Mesenchymal stem cell (in vitro differentiated cells and primary cell): ENCODE measurements at regions not wholly inside any gene's neighbourhood (a gene's known extent, or its start where the extent isn't known, plus 50 kb on each side); places are given as distances from the start of the nearest gene placed in this dataset.
"Not testable (repeated sequence)": the region's sequence is repeated elsewhere in the genome, so short reads cannot be mapped to it uniquely, and the experiment has no call there.

Experiments used
- DNase-seq: peaks from one replicate; pipeline ENCODE4 v3.0.0-alpha.2; 2013
- H2AFZ ChIP-seq: one replicate; pipeline ENCODE4 v1.6.1; 2013; ENCODE audit warnings: low read depth, mild to moderate bottlenecking, control low read depth, inconsistent platforms, low read length, moderate library complexity
- H2AK5ac ChIP-seq: 2 replicates; pipeline ENCODE4 v1.6.1; 2013; ENCODE audit warnings: low read length, moderate library complexity, mild to moderate bottlenecking, inconsistent platforms; ENCODE audit not compliant: severe bottlenecking
- H2BK120ac ChIP-seq: one replicate; pipeline ENCODE4 v1.6.1; 2013; ENCODE audit warnings: low read depth, mild to moderate bottlenecking, inconsistent platforms, low read length, moderate library complexity
- H2BK12ac ChIP-seq, 2 experiments: one replicate each; pipeline ENCODE4 v1.6.1; 2013; ENCODE audit warnings: inconsistent platforms in 2 of 2, low read length in 2 of 2, mild to moderate bottlenecking in 2 of 2, moderate library complexity in 2 of 2, control low read depth in 1 of 2
- H2BK15ac ChIP-seq: one replicate; pipeline ENCODE4 v1.6.1; 2013; ENCODE audit warnings: mild to moderate bottlenecking, low read depth, inconsistent platforms; ENCODE audit not compliant: poor library complexity, severe bottlenecking
- H2BK5ac ChIP-seq: 2 replicates; pipeline ENCODE4 v1.6.1; 2013; ENCODE audit warnings: low read depth, mild to moderate bottlenecking, low read length, control low read depth, inconsistent platforms; ENCODE audit not compliant: poor library complexity, severe bottlenecking
- H3K14ac ChIP-seq, 2 experiments: one replicate each; pipeline ENCODE4 v1.6.1; 2013; ENCODE audit warnings: inconsistent platforms in 2 of 2, low read length in 2 of 2, control low read depth in 1 of 2, mild to moderate bottlenecking in 1 of 2, moderate library complexity in 1 of 2
- H3K18ac ChIP-seq, 2 experiments: one replicate each; pipeline ENCODE4 v1.6.1; 2013; ENCODE audit warnings: inconsistent platforms in 2 of 2, low read length in 2 of 2, control low read depth in 1 of 2, low read depth in 1 of 2, mild to moderate bottlenecking in 1 of 2
- H3K23ac ChIP-seq, 2 experiments: one replicate each; pipeline ENCODE4 v1.6.1; 2013; ENCODE audit warnings: inconsistent platforms in 2 of 2, low read length in 2 of 2, mild to moderate bottlenecking in 2 of 2, moderate library complexity in 2 of 2, control low read depth in 1 of 2
- H3K27ac ChIP-seq: 2 replicates; pipeline ENCODE4 v1.5.1; 2013; ENCODE audit warnings: mild to moderate bottlenecking, moderate library complexity, low read length, control low read depth, inconsistent platforms; ENCODE audit not compliant: poor library complexity, severe bottlenecking
- H3K27me3 ChIP-seq, 2 experiments: 2 replicates each; pipeline versions ENCODE4 v1.6.1 to v1.7.0; 2013; ENCODE audit warnings: low read length in 2 of 2, mild to moderate bottlenecking in 2 of 2, moderate library complexity in 2 of 2, control low read depth in 1 of 2, inconsistent platforms in 1 of 2; ENCODE audit not compliant: control insufficient read depth in 1 of 2, insufficient read depth in 1 of 2
- H3K36me3 ChIP-seq, 2 experiments: 2 replicates each; pipeline versions ENCODE4 v1.6.1 to v1.7.0; 2013; ENCODE audit warnings: low read length in 2 of 2, control low read depth in 1 of 2, inconsistent platforms in 1 of 2, low read depth in 1 of 2, mild to moderate bottlenecking in 1 of 2; ENCODE audit not compliant: insufficient read depth in 2 of 2, control insufficient read depth in 1 of 2
- H3K4ac ChIP-seq, 2 experiments: one replicate each; pipeline ENCODE4 v1.6.1; 2013; ENCODE audit warnings: inconsistent platforms in 2 of 2, low read length in 2 of 2, mild to moderate bottlenecking in 2 of 2, moderate library complexity in 2 of 2, control low read depth in 1 of 2, low read depth in 1 of 2
- H3K4me1 ChIP-seq: 2 replicates; pipeline ENCODE4 v1.6.1; 2013; ENCODE audit warnings: low read depth, low read length, control low read depth; ENCODE audit not compliant: control insufficient read depth, insufficient read depth
- H3K4me2 ChIP-seq: 2 replicates; pipeline ENCODE4 v1.6.1; 2013; ENCODE audit warnings: low read length, mild to moderate bottlenecking, inconsistent platforms; ENCODE audit not compliant: poor library complexity, severe bottlenecking
- H3K4me3 ChIP-seq, 2 experiments: 2 replicates each; pipeline versions ENCODE4 v1.5.1 to v1.7.0; 2013; ENCODE audit warnings: low read length in 2 of 2, mild to moderate bottlenecking in 2 of 2, control low read depth in 1 of 2, low read depth in 1 of 2; ENCODE audit not compliant: insufficient read depth in 1 of 2
- H3K79me1 ChIP-seq: replicated peaks from 2 replicates; pipeline ENCODE4 v1.6.1; 2013; ENCODE audit warnings: mild to moderate bottlenecking, control low read depth, low read length, inconsistent platforms; ENCODE audit not compliant: poor library complexity, severe bottlenecking
- H3K9ac ChIP-seq: 2 replicates; pipeline ENCODE4 v1.7.0; 2013; ENCODE audit warnings: mild to moderate bottlenecking, low read length, moderate library complexity
- H3K9me3 ChIP-seq: 2 replicates; pipeline ENCODE4 v1.7.0; 2013; ENCODE audit warnings: mild to moderate bottlenecking, low read length; ENCODE audit not compliant: control insufficient read depth
- H4K8ac ChIP-seq: one replicate; pipeline ENCODE4 v1.6.1; 2013; ENCODE audit warnings: inconsistent platforms, mild to moderate bottlenecking, low read length, moderate library complexity
- H4K91ac ChIP-seq: one replicate; pipeline ENCODE4 v1.6.1; 2013; ENCODE audit warnings: mild to moderate bottlenecking, low read length, inconsistent platforms
- WGBS: methylation state at CpG from one replicate; pipeline ENCODE4 v1.1.7; 2013; ENCODE audit warnings: mixed read lengths; 5-methylcytosine and 5-hydroxymethylcytosine counted together

DNA sequence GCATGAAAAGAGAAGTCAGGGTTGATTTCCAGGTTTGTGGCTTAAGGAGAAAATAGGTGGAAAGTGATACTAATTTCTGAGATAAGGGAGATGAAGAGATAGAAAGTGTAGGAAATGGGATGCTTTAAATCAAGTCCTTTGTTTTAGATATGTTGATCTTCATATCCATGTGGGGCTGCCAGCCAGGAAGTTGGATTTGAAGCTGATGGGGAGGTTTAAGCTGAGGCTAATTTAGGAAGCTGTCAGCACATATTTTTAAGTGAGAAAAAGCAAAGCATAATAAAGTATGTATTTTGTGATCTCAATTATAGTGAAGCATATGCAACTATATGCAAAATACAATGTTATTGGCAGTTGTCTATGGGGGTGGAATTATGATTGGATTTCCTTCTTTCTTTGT lies 428.4 kb downstream of the CSNK1G3 start:
- Histone ChIP-seq H3K27me3 (no peaks in the 10 kb centered on the region), H3K18ac (no peak overlapping the region), H3K79me1 (no peaks in the 10 kb centered on the region), H3K9ac (no peak overlapping the region), H4K8ac (no peak overlapping the region), H3K4me3 (no peak overlapping the region), H3K4ac (no peak overlapping the region), H2BK12ac (no peak overlapping the region), H2AK5ac (no peak overlapping the region), H2BK15ac (no peak overlapping the region), H2AFZ (no peak overlapping the region), H3K14ac (no peak overlapping the region), H2BK5ac (no peak overlapping the region), H3K23ac (no peak overlapping the region), H3K36me3 (no peaks in the 10 kb centered on the region), H3K27ac (no peak overlapping the region), H4K91ac (no peak overlapping the region), H3K4me2 (no peak overlapping the region), H2BK120ac (no peak overlapping the region), H3K9me3 (peaks cover 24% of the 10 kb centered on the region), H3K4me1 (no peaks in the 10 kb centered on the region)
- DNase-seq, result no peak

DNA sequence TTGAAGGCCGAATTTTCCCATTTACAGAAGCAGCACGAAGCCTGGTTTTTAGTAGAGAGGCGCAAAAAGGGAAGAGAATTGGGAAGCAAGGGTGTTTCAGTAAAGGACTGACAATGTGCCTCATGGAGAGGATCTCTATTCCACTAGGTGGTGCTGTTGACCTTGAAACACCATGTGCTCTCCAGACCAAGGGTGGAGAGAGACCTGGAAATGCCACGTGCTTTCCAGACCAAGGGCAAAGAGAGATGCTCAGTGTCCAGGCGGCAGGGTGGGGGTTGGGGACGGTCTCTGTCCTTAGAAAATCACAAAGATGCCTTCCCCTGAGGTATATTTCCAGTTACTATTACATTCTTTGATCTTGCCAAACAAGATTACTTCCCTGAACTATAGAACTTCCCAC lies 425.3 kb downstream of the CSNK1G3 start:
- no peaks in the 10 kb centered on the region for H3K36me3 ChIP-seq
- no peaks in the 10 kb centered on the region for H3K27me3 ChIP-seq
- no peak overlapping the region for H3K23ac ChIP-seq
- no peak overlapping the region for H2AK5ac ChIP-seq
- H2AFZ ChIP-seq, result no peak overlapping the region
- H3K4me3 ChIP-seq, result no peak overlapping the region
- H3K18ac ChIP-seq, result no peak overlapping the region
- H3K9ac ChIP-seq, result no peak overlapping the region
- no peak overlapping the region for H2BK12ac ChIP-seq
- no peak overlapping the region for H3K4ac ChIP-seq
- H3K79me1 ChIP-seq, result no peaks in the 10 kb centered on the region
- no peak overlapping the region for H3K27ac ChIP-seq
- no peak overlapping the region for H2BK5ac ChIP-seq
- H2BK15ac ChIP-seq, result no peak overlapping the region
- 78% methylated on average over 6 of the region's 6 CpGs for WGBS
- no peak overlapping the region for H3K4me2 ChIP-seq
- H4K8ac ChIP-seq, result no peak overlapping the region
- H2BK120ac ChIP-seq, result no peak overlapping the region
- no peak overlapping the region for H4K91ac ChIP-seq
- peaks cover 24% of the 10 kb centered on the region for H3K9me3 ChIP-seq
- DNase-seq, result peak; percentile 40
- H3K4me1 ChIP-seq, result no peaks in the 10 kb centered on the region
- no peak overlapping the region for H3K14ac ChIP-seq

DNA sequence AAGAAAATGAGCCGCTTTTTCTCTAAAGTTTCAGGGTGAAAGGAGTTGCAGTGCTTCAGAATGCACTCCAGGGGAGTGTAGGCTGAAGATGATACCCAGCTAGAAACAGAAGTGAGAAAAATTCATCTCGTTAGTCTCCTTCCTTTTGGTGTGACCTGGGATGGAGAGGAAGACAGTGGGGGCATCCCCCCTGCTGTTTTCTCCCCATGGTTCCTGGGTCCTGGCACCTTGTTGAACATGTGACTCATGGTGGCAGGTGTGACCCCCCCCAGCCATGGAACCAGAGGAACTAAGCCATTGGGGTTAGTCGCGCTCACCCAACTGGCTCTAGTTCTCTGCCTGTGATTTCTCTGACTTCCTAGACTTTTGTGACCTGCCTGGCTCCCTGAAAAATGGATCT lies 424.6 kb downstream of the CSNK1G3 start:
- Histone ChIP-seq H3K9me3 (peaks cover 24% of the 10 kb centered on the region), H3K18ac (no peak overlapping the region), H3K36me3 (no peaks in the 10 kb centered on the region), H2BK12ac (no peak overlapping the region), H3K79me1 (no peaks in the 10 kb centered on the region), H2AFZ (no peak overlapping the region), H3K27ac (no peak overlapping the region), H2BK15ac (no peak overlapping the region), H3K4me2 (no peak overlapping the region), H2BK5ac (no peak overlapping the region), H3K27me3 (no peaks in the 10 kb centered on the region), H4K91ac (no peak overlapping the region), H3K9ac (no peak overlapping the region), H4K8ac (no peak overlapping the region), H2AK5ac (no peak overlapping the region), H2BK120ac (no peak overlapping the region), H3K4me1 (no peaks in the 10 kb centered on the region), H3K4me3 (peak overlapping the region in 1 of 2 experiments; percentile 14), H3K23ac (no peak overlapping the region), H3K14ac (no peak overlapping the region), H3K4ac (no peak overlapping the region)
- 96% methylated on average over 4 of the region's 4 CpGs for WGBS
- no peak for DNase-seq

DNA sequence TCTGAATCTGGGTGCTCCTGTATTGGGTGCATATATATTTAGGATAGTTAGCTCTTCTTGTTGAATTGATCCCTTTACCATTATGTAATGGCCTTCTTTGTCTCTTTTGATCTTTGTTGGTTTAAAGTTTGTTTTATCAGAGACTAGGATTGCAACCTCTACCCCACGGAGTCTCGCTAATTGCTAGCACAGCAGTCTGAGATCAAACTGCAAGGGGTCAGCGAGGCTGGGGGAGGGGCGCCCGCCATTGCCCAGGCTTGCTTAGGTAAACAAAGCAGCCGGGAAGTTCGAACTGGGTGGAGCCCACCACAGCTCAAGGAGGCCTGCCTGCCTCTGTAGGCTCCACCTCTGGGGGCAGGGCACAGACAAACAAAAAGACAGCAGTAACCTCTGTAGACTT lies 421.8 kb downstream of the CSNK1G3 start:
- H3K4me2 ChIP-seq, H4K8ac ChIP-seq, H2AK5ac ChIP-seq, H3K27me3 ChIP-seq, H4K91ac ChIP-seq, H3K23ac ChIP-seq, H2BK120ac ChIP-seq, H3K4me1 ChIP-seq, H3K36me3 ChIP-seq, H3K18ac ChIP-seq, H2BK12ac ChIP-seq, H3K27ac ChIP-seq, H3K14ac ChIP-seq, H3K4ac ChIP-seq, H3K4me3 ChIP-seq, H2BK15ac ChIP-seq, H2AFZ ChIP-seq, H3K79me1 ChIP-seq, H2BK5ac ChIP-seq, DNase-seq, H3K9ac ChIP-seq: not testable (repeated sequence)
- H3K9me3 ChIP-seq, result peaks cover 19% of the 10 kb centered on the region
- WGBS, result 51% methylated on average over 5 of the region's 7 CpGs
